ENCODE measurements at regions not wholly inside any gene's neighbourhood (a gene's known extent, or its start where the extent isn't known, plus 50 kb on each side); places are given as distances from the start of the nearest gene placed in this dataset.

DNA sequence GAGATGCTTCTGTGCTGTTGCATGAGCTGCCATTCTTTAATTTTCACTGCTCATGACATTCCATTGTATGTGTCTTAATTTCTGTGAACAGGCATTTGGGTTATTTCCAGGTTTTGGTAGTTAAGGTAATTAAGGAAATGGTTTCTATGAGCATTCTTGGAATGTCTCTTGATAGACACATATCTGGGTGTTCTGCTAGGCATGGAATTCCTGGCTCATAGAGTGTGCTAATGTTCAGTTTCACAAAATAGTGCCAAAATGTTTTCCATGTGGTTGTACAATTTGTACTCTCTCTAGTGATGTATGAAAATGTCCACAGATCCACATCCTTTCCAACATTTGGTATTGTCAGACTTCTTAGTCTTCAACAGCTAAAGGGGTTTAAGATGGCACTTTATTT, 680.9 kb upstream of the SGCG start (continued):
- no peak for TF ChIP-seq ZNF114 (CRISPR knock-in tag; IDR thresholded peaks at IDR 0.05)
- TF ChIP-seq, protein P1, sequence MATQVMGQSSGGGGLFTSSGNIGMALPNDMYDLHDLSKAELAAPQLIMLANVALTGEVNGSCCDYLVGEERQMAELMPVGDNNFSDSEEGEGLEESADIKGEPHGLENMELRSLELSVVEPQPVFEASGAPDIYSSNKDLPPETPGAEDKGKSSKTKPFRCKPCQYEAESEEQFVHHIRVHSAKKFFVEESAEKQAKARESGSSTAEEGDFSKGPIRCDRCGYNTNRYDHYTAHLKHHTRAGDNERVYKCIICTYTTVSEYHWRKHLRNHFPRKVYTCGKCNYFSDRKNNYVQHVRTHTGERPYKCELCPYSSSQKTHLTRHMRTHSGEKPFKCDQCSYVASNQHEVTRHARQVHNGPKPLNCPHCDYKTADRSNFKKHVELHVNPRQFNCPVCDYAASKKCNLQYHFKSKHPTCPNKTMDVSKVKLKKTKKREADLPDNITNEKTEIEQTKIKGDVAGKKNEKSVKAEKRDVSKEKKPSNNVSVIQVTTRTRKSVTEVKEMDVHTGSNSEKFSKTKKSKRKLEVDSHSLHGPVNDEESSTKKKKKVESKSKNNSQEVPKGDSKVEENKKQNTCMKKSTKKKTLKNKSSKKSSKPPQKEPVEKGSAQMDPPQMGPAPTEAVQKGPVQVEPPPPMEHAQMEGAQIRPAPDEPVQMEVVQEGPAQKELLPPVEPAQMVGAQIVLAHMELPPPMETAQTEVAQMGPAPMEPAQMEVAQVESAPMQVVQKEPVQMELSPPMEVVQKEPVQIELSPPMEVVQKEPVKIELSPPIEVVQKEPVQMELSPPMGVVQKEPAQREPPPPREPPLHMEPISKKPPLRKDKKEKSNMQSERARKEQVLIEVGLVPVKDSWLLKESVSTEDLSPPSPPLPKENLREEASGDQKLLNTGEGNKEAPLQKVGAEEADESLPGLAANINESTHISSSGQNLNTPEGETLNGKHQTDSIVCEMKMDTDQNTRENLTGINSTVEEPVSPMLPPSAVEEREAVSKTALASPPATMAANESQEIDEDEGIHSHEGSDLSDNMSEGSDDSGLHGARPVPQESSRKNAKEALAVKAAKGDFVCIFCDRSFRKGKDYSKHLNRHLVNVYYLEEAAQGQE (IDR thresholded peaks at IDR 0.05; ENCODE audit: unreplicated experiment), result no peak

DNA sequence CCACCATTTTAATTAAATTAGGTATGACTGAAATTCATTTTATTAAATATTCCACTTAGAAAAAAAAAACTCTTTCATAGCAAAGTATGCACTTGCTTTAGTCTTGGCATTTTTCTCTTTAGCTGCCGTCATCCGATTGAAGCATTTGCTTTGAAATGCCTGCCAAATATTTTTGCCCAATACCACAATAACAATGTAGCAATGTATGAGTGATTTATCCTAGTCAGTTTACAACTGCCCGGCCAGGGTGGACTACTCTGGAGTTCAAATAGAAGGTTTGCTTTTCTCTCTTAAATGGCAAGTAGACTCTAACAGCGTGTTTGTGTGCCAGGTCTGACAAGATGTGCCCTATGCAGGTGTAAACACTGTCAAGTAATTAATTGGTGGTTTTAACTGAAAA, 675.3 kb upstream of the SGCG start:
- H3K4me2 ChIP-seq, result no peak overlapping the region
- H3K27me3 Mint-ChIP-seq (ENCODE audit: insufficient read depth, low read depth, poor library complexity), result no peaks in the 10 kb centered on the region
- DNase-seq (ENCODE audit: low spot score), result no peak
- no peak overlapping the region for H3K27ac ChIP-seq (ENCODE audit: low read depth)
- no peak overlapping the region for H3K4me3 Mint-ChIP-seq
- no peaks in the 10 kb centered on the region for H3K9me2 ChIP-seq (ENCODE audit: insufficient read depth)
- no peak overlapping the region for H3K27ac Mint-ChIP-seq
- H3K36me3 Mint-ChIP-seq (ENCODE audit: low read depth), result no peaks in the 10 kb centered on the region
- H3K27me3 ChIP-seq (ENCODE audit: insufficient read depth), result no peaks in the 10 kb centered on the region
- no peaks in the 10 kb centered on the region for H3K9me3 Mint-ChIP-seq
- H3K36me3 ChIP-seq (ENCODE audit: insufficient read depth), result no peaks in the 10 kb centered on the region
- no peak overlapping the region for H3K4me3 ChIP-seq
- no peak overlapping the region for H2AFZ ChIP-seq
- H3K79me2 ChIP-seq (replicated peaks; ENCODE audit: insufficient read depth), result no peaks in the 10 kb centered on the region
- ATAC-seq, result no peak
- no peaks in the 10 kb centered on the region for H3K4me1 ChIP-seq (ENCODE audit: insufficient read depth)
- no peaks in the 10 kb centered on the region for H3F3A ChIP-seq (replicated peaks; ENCODE audit: low read depth)
- no peaks in the 10 kb centered on the region for H4K20me1 ChIP-seq (replicated peaks; ENCODE audit: insufficient read depth)
- peaks cover 4% of the 10 kb centered on the region; the same call in 1 of the 3 replicates for H3K4me1 Mint-ChIP-seq
- TF ChIP-seq ZNF114 (CRISPR knock-in tag; IDR thresholded peaks at IDR 0.05) (no peak), POLR2AphosphoS5 (IDR thresholded peaks at IDR 0.05; ENCODE audit: low read depth) (no peak), JUNB (IDR thresholded peaks at IDR 0.05; ENCODE audit: unreplicated experiment) (no peak), ZNF331 (CRISPR knock-in tag; IDR thresholded peaks at IDR 0.05; ENCODE audit: low read depth) (no peak), EZH2phosphoT487 (IDR thresholded peaks at IDR 0.05; ENCODE audit: unreplicated experiment) (no peak), STAT1 (IDR thresholded peaks at IDR 0.05; ENCODE audit: unreplicated experiment) (no peak)
- TF ChIP-seq, protein P2, sequence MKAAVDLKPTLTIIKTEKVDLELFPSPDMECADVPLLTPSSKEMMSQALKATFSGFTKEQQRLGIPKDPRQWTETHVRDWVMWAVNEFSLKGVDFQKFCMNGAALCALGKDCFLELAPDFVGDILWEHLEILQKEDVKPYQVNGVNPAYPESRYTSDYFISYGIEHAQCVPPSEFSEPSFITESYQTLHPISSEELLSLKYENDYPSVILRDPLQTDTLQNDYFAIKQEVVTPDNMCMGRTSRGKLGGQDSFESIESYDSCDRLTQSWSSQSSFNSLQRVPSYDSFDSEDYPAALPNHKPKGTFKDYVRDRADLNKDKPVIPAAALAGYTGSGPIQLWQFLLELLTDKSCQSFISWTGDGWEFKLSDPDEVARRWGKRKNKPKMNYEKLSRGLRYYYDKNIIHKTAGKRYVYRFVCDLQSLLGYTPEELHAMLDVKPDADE (IDR thresholded peaks at IDR 0.05), result no peak
- TF ChIP-seq, protein P1 (IDR thresholded peaks at IDR 0.05; ENCODE audit: unreplicated experiment), result no peak
- TF ChIP-seq, protein P3, sequence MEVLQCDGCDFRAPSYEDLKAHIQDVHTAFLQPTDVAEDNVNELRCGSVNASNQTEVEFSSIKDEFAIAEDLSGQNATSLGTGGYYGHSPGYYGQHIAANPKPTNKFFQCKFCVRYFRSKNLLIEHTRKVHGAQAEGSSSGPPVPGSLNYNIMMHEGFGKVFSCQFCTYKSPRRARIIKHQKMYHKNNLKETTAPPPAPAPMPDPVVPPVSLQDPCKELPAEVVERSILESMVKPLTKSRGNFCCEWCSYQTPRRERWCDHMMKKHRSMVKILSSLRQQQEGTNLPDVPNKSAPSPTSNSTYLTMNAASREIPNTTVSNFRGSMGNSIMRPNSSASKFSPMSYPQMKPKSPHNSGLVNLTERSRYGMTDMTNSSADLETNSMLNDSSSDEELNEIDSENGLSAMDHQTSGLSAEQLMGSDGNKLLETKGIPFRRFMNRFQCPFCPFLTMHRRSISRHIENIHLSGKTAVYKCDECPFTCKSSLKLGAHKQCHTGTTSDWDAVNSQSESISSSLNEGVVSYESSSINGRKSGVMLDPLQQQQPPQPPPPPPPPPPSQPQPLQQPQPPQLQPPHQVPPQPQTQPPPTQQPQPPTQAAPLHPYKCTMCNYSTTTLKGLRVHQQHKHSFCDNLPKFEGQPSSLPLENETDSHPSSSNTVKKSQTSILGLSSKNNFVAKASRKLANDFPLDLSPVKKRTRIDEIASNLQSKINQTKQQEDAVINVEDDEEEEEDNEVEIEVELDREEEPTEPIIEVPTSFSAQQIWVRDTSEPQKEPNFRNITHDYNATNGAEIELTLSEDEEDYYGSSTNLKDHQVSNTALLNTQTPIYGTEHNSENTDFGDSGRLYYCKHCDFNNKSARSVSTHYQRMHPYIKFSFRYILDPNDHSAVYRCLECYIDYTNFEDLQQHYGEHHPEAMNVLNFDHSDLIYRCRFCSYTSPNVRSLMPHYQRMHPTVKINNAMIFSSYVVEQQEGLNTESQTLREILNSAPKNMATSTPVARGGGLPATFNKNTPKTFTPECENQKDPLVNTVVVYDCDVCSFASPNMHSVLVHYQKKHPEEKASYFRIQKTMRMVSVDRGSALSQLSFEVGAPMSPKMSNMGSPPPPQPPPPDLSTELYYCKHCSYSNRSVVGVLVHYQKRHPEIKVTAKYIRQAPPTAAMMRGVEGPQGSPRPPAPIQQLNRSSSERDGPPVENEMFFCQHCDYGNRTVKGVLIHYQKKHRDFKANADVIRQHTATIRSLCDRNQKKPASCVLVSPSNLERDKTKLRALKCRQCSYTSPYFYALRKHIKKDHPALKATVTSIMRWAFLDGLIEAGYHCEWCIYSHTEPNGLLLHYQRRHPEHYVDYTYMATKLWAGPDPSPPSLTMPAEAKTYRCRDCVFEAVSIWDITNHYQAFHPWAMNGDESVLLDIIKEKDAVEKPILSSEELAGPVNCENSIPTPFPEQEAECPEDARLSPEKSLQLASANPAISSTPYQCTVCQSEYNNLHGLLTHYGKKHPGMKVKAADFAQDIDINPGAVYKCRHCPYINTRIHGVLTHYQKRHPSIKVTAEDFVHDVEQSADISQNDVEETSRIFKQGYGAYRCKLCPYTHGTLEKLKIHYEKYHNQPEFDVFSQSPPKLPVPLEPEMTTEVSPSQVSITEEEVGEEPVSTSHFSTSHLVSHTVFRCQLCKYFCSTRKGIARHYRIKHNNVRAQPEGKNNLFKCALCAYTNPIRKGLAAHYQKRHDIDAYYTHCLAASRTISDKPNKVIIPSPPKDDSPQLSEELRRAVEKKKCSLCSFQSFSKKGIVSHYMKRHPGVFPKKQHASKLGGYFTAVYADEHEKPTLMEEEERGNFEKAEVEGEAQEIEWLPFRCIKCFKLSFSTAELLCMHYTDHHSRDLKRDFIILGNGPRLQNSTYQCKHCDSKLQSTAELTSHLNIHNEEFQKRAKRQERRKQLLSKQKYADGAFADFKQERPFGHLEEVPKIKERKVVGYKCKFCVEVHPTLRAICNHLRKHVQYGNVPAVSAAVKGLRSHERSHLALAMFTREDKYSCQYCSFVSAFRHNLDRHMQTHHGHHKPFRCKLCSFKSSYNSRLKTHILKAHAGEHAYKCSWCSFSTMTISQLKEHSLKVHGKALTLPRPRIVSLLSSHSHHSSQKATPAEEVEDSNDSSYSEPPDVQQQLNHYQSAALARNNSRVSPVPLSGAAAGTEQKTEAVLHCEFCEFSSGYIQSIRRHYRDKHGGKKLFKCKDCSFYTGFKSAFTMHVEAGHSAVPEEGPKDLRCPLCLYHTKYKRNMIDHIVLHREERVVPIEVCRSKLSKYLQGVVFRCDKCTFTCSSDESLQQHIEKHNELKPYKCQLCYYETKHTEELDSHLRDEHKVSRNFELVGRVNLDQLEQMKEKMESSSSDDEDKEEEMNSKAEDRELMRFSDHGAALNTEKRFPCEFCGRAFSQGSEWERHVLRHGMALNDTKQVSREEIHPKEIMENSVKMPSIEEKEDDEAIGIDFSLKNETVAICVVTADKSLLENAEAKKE (CRISPR knock-in tag; IDR thresholded peaks at IDR 0.05), result no peak

Data from GM23338 (cell line).